NCI-H2227 (cell line): ENCODE measurements at regions not wholly inside any gene's neighbourhood (a gene's known extent, or its start where the extent isn't known, plus 50 kb on each side); places are given as distances from the start of the nearest gene placed in this dataset.
"Not testable (repeated sequence)": the region's sequence is repeated elsewhere in the genome, so short reads cannot be mapped to it uniquely, and the experiment has no call there.

Source experiments
- DNase-seq: peaks from one replicate; lab custom pipeline; 2025; ENCODE audit not compliant: unreplicated experiment; lab: John Stamatoyannopoulos, UW

GRCh38 chr17:445839-446238 lies 93.2 kb upstream of the RPH3AL start, which contains the start of gene RFLNB:
RFLNB (minus strand) TSS chr17:445939.
- not testable (repeated sequence) for DNase-seq

GRCh38 chr17:444879-445454 lies 92.4 kb upstream of the RPH3AL start:
- no peak for DNase-seq

- DNase-seq, result no peak
Observed at GRCh38 chr17:443109-443508, 90.5 kb upstream of the RPH3AL start.

- no peak for DNase-seq
Observed at GRCh38 chr17:441155-441950, 88.7 kb upstream of the RPH3AL start.

GRCh38 chr17:438191-438590 lies 85.6 kb upstream of the RPH3AL start:
- no peak for DNase-seq

- no peak for DNase-seq
Observed at GRCh38 chr17:437545-437944, 84.9 kb upstream of the RPH3AL start.

- DNase-seq, result no peak
Observed at GRCh38 chr17:436571-436970, 84.0 kb upstream of the RPH3AL start.

- not testable (repeated sequence) for DNase-seq
Observed at GRCh38 chr17:432471-432870, 79.9 kb upstream of the RPH3AL start.

- DNase-seq, result no peak
Observed at GRCh38 chr17:431494-431893, 78.9 kb upstream of the RPH3AL start.

GRCh38 chr17:429589-429988 lies 77.0 kb upstream of the RPH3AL start:
- no peak for DNase-seq

GRCh38 chr17:428414-428813 lies 75.8 kb upstream of the RPH3AL start:
- DNase-seq, result no peak

- DNase-seq, result no peak
Observed at GRCh38 chr17:427891-428290, 75.3 kb upstream of the RPH3AL start.

- no peak for DNase-seq
Observed at GRCh38 chr17:427327-427726, 74.7 kb upstream of the RPH3AL start.

GRCh38 chr17:422196-422930 lies 69.8 kb upstream of the RPH3AL start:
- no peak for DNase-seq

GRCh38 chr17:420479-421175 lies 68.0 kb upstream of the RPH3AL start:
- DNase-seq, result no peak

- DNase-seq, result no peak
Observed at GRCh38 chr17:419073-419735, 66.6 kb upstream of the RPH3AL start.

- DNase-seq, result no peak
Observed at GRCh38 chr17:418421-418751, 65.8 kb upstream of the RPH3AL start.

GRCh38 chr17:417691-418420 lies 65.2 kb upstream of the RPH3AL start:
- no peak for DNase-seq

GRCh38 chr17:416293-417206 lies 63.9 kb upstream of the RPH3AL start:
- no peak for DNase-seq
